COR-L47 (cell line): ENCODE measurements at regions not wholly inside any gene's neighbourhood (a gene's known extent, or its start where the extent isn't known, plus 50 kb on each side); places are given as distances from the start of the nearest gene placed in this dataset.
"Not testable (repeated sequence)": the region's sequence is repeated elsewhere in the genome, so short reads cannot be mapped to it uniquely, and the experiment has no call there.

Source experiments
- DNase-seq: peaks from one replicate; lab custom pipeline; 2025; lab: John Stamatoyannopoulos, UW

- no peak for DNase-seq
These were observed 614.4 kb upstream of the TMEFF2 start for GRCh38 chr2:192809173-192809572.

GRCh38 chr2:192783643-192784042 is 588.9 kb upstream of the TMEFF2 start:
- DNase-seq = no peak

- DNase-seq = no peak
These were observed 580.9 kb upstream of the TMEFF2 start for GRCh38 chr2:192775459-192776262.

GRCh38 chr2:192775011-192775410 is 580.3 kb upstream of the TMEFF2 start:
- no peak for DNase-seq

GRCh38 chr2:192773044-192773443 is 578.3 kb upstream of the TMEFF2 start:
- no peak for DNase-seq

- DNase-seq = peak; percentile 29
These were observed 555.0 kb upstream of the TMEFF2 start for GRCh38 chr2:192749611-192750200.

GRCh38 chr2:192741889-192742288 is 547.2 kb upstream of the TMEFF2 start:
- DNase-seq = no peak

GRCh38 chr2:192735447-192735846 is 540.7 kb upstream of the TMEFF2 start:
- no peak for DNase-seq

- DNase-seq = no peak
These were observed 534.6 kb upstream of the TMEFF2 start for GRCh38 chr2:192729369-192729768.

GRCh38 chr2:192725991-192726390 is 531.3 kb upstream of the TMEFF2 start:
- DNase-seq = no peak

- DNase-seq = no peak
These were observed 524.9 kb upstream of the TMEFF2 start for GRCh38 chr2:192719629-192720028.

GRCh38 chr2:192718340-192718739 is 523.6 kb upstream of the TMEFF2 start:
- no peak for DNase-seq

- DNase-seq = no peak
These were observed 506.2 kb upstream of the TMEFF2 start for GRCh38 chr2:192700934-192701333.

GRCh38 chr2:192697880-192698279 is 503.1 kb upstream of the TMEFF2 start:
- DNase-seq = no peak

- DNase-seq = no peak
These were observed 502.1 kb upstream of the TMEFF2 start for GRCh38 chr2:192696857-192697256.

- DNase-seq = no peak
These were observed 492.3 kb upstream of the TMEFF2 start for GRCh38 chr2:192687015-192687414.

- not testable (repeated sequence) for DNase-seq
These were observed 487.8 kb upstream of the TMEFF2 start for GRCh38 chr2:192682511-192682910.

- DNase-seq = no peak
These were observed 480.9 kb upstream of the TMEFF2 start for GRCh38 chr2:192675681-192676080.

- no peak for DNase-seq
These were observed 474.9 kb upstream of the TMEFF2 start for GRCh38 chr2:192669505-192670091.

- not testable (repeated sequence) for DNase-seq
These were observed 465.8 kb upstream of the TMEFF2 start for GRCh38 chr2:192660555-192660954.

- no peak for DNase-seq
These were observed 462.6 kb upstream of the TMEFF2 start for GRCh38 chr2:192657362-192657761.

GRCh38 chr2:192655916-192656315 is 461.2 kb upstream of the TMEFF2 start:
- no peak for DNase-seq
